Colonic mucosa (tissue), 4 donors: ENCODE measurements at regions not wholly inside any gene's neighbourhood (a gene's known extent, or its start where the extent isn't known, plus 50 kb on each side); places are given as distances from the start of the nearest gene placed in this dataset.

ENCODE experiments used
- DNase-seq: peaks from one replicate; pipeline ENCODE4 v3.0.0-alpha.2; 2020
- H3K27ac ChIP-seq: fragments of 200-600 bp; one replicate; pipeline ENCODE4 v1.8.0; 2021
- H3K27me3 ChIP-seq: fragments of 200-600 bp; one replicate; pipeline ENCODE4 v1.8.0; 2021
- H3K36me3 ChIP-seq: fragments of 200-600 bp; one replicate; pipeline ENCODE4 v1.8.0; 2021
- H3K4me1 ChIP-seq: fragments of 200-600 bp; one replicate; pipeline ENCODE4 v1.8.0; 2021; ENCODE audit warnings: mild to moderate bottlenecking
- H3K4me3 ChIP-seq: fragments of 200-600 bp; one replicate; pipeline ENCODE4 v1.8.0; 2021
- H3K9ac ChIP-seq, 2 donors: one replicate each; pipeline ENCODE4 v1.7.0; 2013; ENCODE audit warnings: control low read depth in 2 of 2, low read depth in 2 of 2, low read length in 2 of 2
- H3K9me3 ChIP-seq: fragments of 200-600 bp; one replicate; pipeline ENCODE4 v1.8.0; 2021
- CTCF ChIP-seq: fragments of 200-600 bp; IDR thresholded peaks from one replicate; pipeline ENCODE4 v1.8.0; 2022; ENCODE audit warnings: antibody characterized with exemption, mild to moderate bottlenecking
- intact Hi-C: fragments of 100-400 bp; cut with DNase I; formaldehyde crosslinking; loops from one replicate; pipeline ENCODE4 v1.14.1; 2022
- donor health status: healthy.
- donor health status: DM: no; HTN: no; CAD: no.
- donor health status: DM: no; HTN: no; CAD: no.

DNA sequence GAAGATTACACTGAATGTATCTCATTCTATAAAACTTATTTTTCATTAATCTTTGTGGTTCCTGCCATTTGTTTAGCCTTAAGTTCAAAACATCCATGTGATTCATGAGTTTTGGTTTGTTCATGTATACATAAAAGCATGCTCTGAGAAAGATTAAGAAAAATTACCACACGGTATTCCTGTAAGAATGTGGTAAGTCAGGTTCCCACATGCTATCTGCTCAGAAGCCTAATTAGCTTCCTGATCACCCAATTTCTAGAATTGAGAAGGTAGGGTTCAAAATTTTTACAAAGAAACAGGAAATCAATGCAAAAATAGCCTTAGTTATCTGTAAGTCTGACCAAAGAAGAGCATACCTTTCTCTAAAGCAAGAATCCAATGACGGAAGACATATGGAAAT is 241.6 kb upstream of the VRK2 start:
- H3K4me1 ChIP-seq: no peaks in the 10 kb centered on the region
- no peak for TF ChIP-seq CTCF
- no peak overlapping the region for H3K9ac ChIP-seq
- no peak for DNase-seq
- H3K36me3 ChIP-seq: no peaks in the 10 kb centered on the region
- H3K9me3 ChIP-seq: no peaks in the 10 kb centered on the region
- intact Hi-C loops: no loop called here
- no peak overlapping the region for H3K27ac ChIP-seq
- H3K27me3 ChIP-seq: no peaks in the 10 kb centered on the region
- no peak overlapping the region for H3K4me3 ChIP-seq

DNA sequence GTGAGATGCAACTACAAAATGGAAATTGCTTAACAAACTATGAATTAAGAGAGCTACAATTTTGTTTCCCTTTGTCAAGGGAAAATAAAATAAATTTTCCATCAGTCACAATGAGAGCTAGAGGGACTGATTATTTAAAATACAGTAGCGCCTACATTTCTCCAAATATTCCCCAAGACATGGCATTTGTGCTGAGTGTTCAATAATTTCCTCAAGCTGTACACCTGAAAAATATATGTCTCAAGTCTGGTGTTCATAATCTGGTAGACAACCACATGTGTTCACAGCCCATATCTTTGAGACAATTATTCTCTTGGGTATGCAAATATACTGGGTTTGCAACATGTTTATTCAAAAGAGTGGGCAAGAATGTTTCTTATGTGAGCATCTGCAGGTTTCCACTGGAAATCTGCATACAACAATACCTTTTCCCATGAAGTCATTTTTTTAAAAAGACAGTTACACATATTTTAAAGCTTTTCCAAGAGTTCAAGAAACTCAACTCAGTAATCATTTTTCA is 240.1 kb upstream of the VRK2 start:
- no peak overlapping the region for H3K27ac ChIP-seq
- no peak overlapping the region for H3K9ac ChIP-seq
- H3K9me3 ChIP-seq: no peaks in the 10 kb centered on the region
- TF ChIP-seq CTCF: no peak
- DNase-seq: no peak
- H3K4me3 ChIP-seq: no peak overlapping the region
- intact Hi-C loops: no loop called here
- no peaks in the 10 kb centered on the region for H3K4me1 ChIP-seq
- no peaks in the 10 kb centered on the region for H3K36me3 ChIP-seq
- H3K27me3 ChIP-seq: no peaks in the 10 kb centered on the region

- no peaks in the 10 kb centered on the region for H3K4me1 ChIP-seq
- DNase-seq: no peak
- intact Hi-C loops: no loop called here
These were observed 237.4 kb upstream of the VRK2 start for GRCh38 chr2:57809230-57809629.

GRCh38 chr2:57821088-57821487 is 225.5 kb upstream of the VRK2 start:
- no peak for DNase-seq
- Histone ChIP-seq H3K9me3 (no peaks in the 10 kb centered on the region), H3K9ac (no peak overlapping the region), H3K4me1 (no peaks in the 10 kb centered on the region), H3K27me3 (no peaks in the 10 kb centered on the region), H3K27ac (no peak overlapping the region), H3K4me3 (no peak overlapping the region), H3K36me3 (no peaks in the 10 kb centered on the region)
- intact Hi-C loops: no loop called here
- no peak for TF ChIP-seq CTCF

More at GRCh38 chr2:57809230-57809629, 237.4 kb upstream of the VRK2 start:
- no peaks in the 10 kb centered on the region for H3K27me3 ChIP-seq
- TF ChIP-seq CTCF: no peak
- no peak overlapping the region for H3K4me3 ChIP-seq
- H3K9me3 ChIP-seq: no peaks in the 10 kb centered on the region
- no peak overlapping the region for H3K27ac ChIP-seq
- H3K36me3 ChIP-seq: no peaks in the 10 kb centered on the region
- no peak overlapping the region for H3K9ac ChIP-seq

DNA sequence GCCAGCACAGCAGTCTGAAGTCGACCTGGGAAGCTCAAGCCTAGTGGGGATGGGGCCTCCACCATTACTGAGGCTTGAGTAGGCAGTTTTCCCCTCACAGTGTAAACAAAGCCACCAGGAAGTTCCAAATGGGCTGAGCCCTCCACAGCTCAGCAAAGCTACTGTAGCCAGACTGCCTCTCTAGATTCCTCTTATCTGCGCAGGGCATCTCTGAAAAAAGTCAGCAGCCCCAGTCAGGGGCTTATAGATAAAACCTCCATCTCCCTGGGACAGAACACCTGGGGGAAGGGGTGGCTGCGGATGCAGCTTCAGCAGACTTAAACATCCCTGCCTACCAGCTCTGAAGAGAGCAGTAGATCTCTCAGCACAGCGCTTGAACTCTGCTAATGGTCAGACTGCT is 218.4 kb upstream of the VRK2 start:
- H3K4me1 ChIP-seq: no peaks in the 10 kb centered on the region
- no peak for TF ChIP-seq CTCF
- no peaks in the 10 kb centered on the region for H3K27me3 ChIP-seq
- no peaks in the 10 kb centered on the region for H3K36me3 ChIP-seq
- H3K27ac ChIP-seq: no peak overlapping the region
- no peaks in the 10 kb centered on the region for H3K9me3 ChIP-seq
- DNase-seq: no peak
- no peak overlapping the region for H3K9ac ChIP-seq
- no peak overlapping the region for H3K4me3 ChIP-seq
- intact Hi-C loops: no loop called here

GRCh38 chr2:57834666-57835065 is 211.9 kb upstream of the VRK2 start:
- Histone ChIP-seq H3K36me3 (no peaks in the 10 kb centered on the region), H3K4me1 (no peaks in the 10 kb centered on the region), H3K9me3 (no peaks in the 10 kb centered on the region), H3K4me3 (no peak overlapping the region), H3K27me3 (no peaks in the 10 kb centered on the region), H3K9ac (no peak overlapping the region), H3K27ac (no peak overlapping the region)
- DNase-seq: no peak
- TF ChIP-seq CTCF: no peak
- intact Hi-C loops: no loop called here
